ENCODE measurements at regions not wholly inside any gene's neighbourhood (a gene's known extent, or its start where the extent isn't known, plus 50 kb on each side); places are given as distances from the start of the nearest gene placed in this dataset.

GRCh38 chr11:36817336-36817965 is 219.4 kb upstream of the RAG2 start:
- DNase-seq, result no peak

GRCh38 chr11:36809303-36809702 is 211.3 kb upstream of the RAG2 start:
- no peak for DNase-seq

GRCh38 chr11:36807871-36808270 is 209.8 kb upstream of the RAG2 start:
- no peak for DNase-seq

DNA sequence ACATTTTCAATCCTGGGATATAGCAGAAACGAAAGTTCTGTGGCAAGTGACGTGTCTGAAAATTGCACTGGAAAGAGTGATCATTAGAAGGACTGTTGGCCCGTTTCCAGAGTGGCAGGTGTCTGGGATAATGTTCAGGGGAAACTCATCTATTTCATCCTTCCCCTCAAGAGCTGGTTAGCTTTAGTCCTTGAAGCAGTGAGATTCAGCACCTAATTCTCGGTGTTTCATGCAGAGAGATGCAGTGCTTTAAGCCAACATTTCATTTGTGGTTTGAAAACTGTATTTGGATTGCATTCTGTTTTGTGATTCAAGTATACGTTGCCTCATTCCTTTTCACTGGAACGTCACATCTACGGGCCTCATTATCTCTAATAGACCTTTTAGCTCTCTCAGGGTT is 205.0 kb upstream of the RAG2 start:
- DNase-seq, result no peak

- DNase-seq, result peak; percentile 59
These were observed 195.2 kb upstream of the RAG2 start for GRCh38 chr11:36792996-36793914.

DNA sequence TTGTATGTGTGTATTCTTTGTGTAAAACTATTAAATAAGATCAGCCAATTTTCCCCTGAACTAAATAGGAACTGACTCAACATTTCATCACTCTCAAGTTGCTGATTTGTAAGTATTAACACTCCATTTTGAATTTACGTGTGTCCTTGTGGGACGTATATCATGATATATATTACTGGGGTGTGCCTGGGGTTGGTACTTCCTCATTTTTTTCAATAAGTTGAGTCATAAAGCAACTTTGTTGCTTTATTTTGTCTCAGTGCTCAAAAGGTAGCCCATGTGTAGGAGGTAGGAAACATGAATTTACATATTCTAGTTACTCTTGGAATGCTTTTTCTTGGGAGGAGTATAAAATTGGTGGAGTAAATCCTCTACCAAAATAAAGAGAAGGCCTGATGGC is 193.9 kb upstream of the RAG2 start:
- DNase-seq, result no peak

DNA sequence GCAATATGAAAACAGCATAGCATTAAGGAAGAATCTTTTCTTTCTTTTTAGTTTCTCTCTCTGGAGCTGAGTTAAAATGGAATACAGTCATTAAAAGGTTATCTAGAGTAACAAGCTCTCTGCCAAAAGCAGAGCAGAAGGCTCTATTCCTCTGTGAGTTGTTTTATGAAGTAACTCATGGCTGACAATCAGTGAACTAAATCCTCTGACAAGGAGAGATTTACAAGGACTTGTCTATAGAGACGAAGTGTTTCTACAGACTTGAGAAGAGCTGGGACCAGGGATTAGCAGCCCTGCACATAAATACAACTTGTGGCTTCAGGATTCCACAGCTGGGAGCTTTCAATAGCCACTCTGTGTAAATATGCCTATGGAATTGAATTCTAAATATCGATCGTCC is 192.5 kb upstream of the RAG2 start:
- DNase-seq, result no peak

- DNase-seq, result no peak
These were observed 185.8 kb upstream of the RAG2 start for GRCh38 chr11:36783808-36784207.

- no peak for DNase-seq
These were observed 181.8 kb upstream of the RAG2 start for GRCh38 chr11:36779791-36780190.

DNA sequence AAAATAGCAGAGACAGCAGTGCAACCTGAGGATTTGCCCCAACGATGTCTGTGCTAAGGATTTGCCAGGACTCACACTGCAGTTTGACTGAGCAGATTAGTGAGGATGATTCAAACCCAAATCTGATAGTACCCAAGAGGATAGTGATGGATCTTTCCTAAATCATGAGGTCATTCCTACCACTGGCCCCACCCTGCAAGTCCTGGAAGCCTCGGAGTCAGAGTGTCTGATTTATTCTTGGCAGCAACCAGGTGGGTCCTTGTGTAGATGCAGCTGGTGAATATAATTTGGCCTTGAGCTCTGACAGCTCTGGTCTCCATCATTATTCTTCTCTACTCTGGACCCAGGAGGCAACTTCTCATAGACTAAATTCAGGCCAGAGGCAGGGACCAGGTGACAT is 179.3 kb upstream of the RAG2 start:
- DNase-seq, result no peak

GRCh38 chr11:36775756-36776155 is 177.7 kb upstream of the RAG2 start:
- no peak for DNase-seq

- no peak for DNase-seq
These were observed 177.1 kb upstream of the RAG2 start for GRCh38 chr11:36775130-36775529.

- no peak for DNase-seq
These were observed 176.6 kb upstream of the RAG2 start for GRCh38 chr11:36774603-36775002.

GRCh38 chr11:36763187-36763586 is 165.2 kb upstream of the RAG2 start:
- no peak for DNase-seq

- no peak for DNase-seq
These were observed 159.0 kb upstream of the RAG2 start for GRCh38 chr11:36757075-36757474.

GRCh38 chr11:36753960-36754359 is 155.9 kb upstream of the RAG2 start:
- no peak for DNase-seq

DNA sequence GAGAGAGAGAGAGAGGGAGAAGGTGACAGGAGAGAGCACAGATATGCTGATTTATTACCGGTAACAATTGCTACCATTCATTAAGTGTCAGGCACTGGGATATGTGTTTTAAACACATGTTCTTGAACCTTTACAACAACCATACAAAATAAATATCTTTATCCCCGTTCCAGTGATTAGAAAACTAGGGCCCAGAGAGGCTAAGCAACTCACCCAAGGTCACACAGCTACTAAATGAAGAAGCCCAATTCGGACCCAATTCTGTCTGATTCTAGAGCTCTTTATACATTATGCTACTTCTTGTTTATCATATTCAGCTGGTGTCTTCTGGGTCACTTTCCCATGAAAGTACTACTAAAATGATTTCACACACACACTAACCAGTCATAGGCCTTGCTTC is 154.0 kb upstream of the RAG2 start:
- DNase-seq, result no peak

DNA sequence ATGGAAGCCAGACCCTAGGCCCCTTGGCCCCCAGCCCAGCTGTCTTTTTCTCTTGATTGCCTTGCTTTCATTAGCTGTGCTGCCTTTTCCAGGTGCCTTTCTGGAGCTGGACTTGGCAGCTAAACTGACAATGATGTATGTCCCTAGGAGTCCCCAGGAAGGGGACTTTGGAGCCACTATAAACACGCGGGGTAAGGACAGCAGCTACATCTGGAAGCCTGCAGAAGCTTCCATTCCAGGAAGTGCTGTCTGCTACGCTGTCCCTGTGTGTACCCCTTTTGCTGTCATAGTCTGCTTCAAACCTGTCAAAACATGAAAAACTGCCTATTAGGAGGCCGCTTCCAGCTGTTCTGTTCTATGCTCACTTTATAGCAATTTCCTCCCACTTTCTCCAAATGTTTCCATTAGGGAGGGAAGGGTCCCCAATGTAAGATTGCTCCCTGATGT is 153.3 kb upstream of the RAG2 start:
- DNase-seq, result peak; percentile 60

- DNase-seq, result no peak
These were observed 152.3 kb upstream of the RAG2 start for GRCh38 chr11:36750349-36750748.

- no peak for DNase-seq
These were observed 150.8 kb upstream of the RAG2 start for GRCh38 chr11:36748836-36749235.

- DNase-seq, result peak; percentile 91
These were observed 149.1 kb upstream of the RAG2 start for GRCh38 chr11:36746886-36747710.

GRCh38 chr11:36744375-36745168 is 146.5 kb upstream of the RAG2 start:
- peak; percentile 76 for DNase-seq

- DNase-seq, result no peak
These were observed 145.0 kb upstream of the RAG2 start for GRCh38 chr11:36743039-36743438.
